ENCODE measurements at regions not wholly inside any gene's neighbourhood (a gene's known extent, or its start where the extent isn't known, plus 50 kb on each side); places are given as distances from the start of the nearest gene placed in this dataset.

DNA sequence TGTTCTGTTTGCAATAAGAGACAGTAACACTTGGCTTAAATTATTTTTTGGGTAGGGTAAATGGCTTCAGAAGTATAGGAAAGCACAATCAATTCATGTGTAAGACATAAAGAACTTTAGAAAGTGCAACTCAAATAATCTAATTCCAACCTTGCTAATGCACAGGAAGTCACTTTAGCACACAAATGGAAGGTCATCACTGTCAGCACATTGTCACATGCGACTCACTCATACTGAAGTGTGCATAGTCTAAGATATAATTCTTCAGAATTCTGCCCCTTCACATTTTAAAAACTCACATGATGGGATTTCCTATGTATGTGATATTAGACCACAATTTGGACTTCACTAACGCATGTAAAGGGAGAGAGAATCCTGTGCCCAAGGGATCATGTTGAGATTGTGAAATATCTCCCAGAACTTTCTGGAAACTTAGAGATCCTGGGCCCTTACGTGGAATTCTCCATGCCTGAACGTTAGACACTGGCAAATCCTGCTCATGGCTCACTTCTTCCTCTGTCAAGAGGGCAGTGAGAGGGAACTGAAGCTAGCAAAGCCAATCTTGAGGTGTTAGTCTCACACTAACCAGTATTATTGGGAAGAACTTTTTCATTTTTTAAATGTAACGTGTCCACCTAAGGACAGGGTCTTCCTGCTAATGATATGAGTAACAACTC, 403.2 kb upstream of the PTGER4 start:
- no peak overlapping the region for H3K4me2 ChIP-seq (ENCODE audit: control insufficient read depth, extremely low read depth, insufficient read depth, low read depth, low read length)
- no peaks in the 10 kb centered on the region for H4K20me1 ChIP-seq (ENCODE audit: control insufficient read depth, extremely low read depth, insufficient read depth, low read length)
- dilution Hi-C loops (cut with MboI; ENCODE audit: extremely low pct_ligation_motif_present, low sequenced_read_pairs), result no loop called here
- no peaks in the 10 kb centered on the region for H3K36me3 ChIP-seq (ENCODE audit: control insufficient read depth in 2 of 2, extremely low read depth in 1 of 2, insufficient read depth in 2 of 2, low read length in 2 of 2)
- no peak overlapping the region for H3K4me3 ChIP-seq (ENCODE audit: control insufficient read depth in 2 of 3, extremely low read depth in 1 of 3, insufficient read depth in 2 of 3, low read depth in 1 of 3, low read length in 3 of 3)
- TF ChIP-seq CTCF (optimal IDR thresholded peaks at IDR 0.05 in 1 of 3, IDR thresholded peaks at IDR 0.05 in 1 of 3, conservative IDR thresholded peaks at IDR 0.05 in 1 of 3; ENCODE audit: extremely low read depth in 1 of 3, insufficient read depth in 2 of 3, low read length in 3 of 3) (no peak), EZH2 (IDR thresholded peaks at IDR 0.05; ENCODE audit: low read length) (no peak)
- no peaks in the 10 kb centered on the region for H3K79me2 ChIP-seq (ENCODE audit: control insufficient read depth, insufficient read depth, low read length)
- DNase-seq (ENCODE audit: low read depth, low spot score) (no peak), FAIRE-seq (no peak)
- H3K9ac ChIP-seq (ENCODE audit: control insufficient read depth, extremely low read depth, insufficient read depth, low read length), result no peak overlapping the region
- H3K9me1 ChIP-seq (ENCODE audit: control insufficient read depth, extremely low read depth, insufficient read depth, low read length), result no peaks in the 10 kb centered on the region
- no peaks in the 10 kb centered on the region for H3K27me3 ChIP-seq (ENCODE audit: control insufficient read depth, extremely low read depth, insufficient read depth, low read length)
- H3K4me1 ChIP-seq (ENCODE audit: control insufficient read depth, extremely low read depth, insufficient read depth, low read length), result no peaks in the 10 kb centered on the region
- H3K27ac ChIP-seq (ENCODE audit: control insufficient read depth, insufficient read depth, low read length), result no peak overlapping the region
- H2AFZ ChIP-seq (ENCODE audit: control insufficient read depth, low read length), result no peak overlapping the region
- no peaks in the 10 kb centered on the region for H3K9me3 ChIP-seq (ENCODE audit: control insufficient read depth, low read depth, low read length)

DNA sequence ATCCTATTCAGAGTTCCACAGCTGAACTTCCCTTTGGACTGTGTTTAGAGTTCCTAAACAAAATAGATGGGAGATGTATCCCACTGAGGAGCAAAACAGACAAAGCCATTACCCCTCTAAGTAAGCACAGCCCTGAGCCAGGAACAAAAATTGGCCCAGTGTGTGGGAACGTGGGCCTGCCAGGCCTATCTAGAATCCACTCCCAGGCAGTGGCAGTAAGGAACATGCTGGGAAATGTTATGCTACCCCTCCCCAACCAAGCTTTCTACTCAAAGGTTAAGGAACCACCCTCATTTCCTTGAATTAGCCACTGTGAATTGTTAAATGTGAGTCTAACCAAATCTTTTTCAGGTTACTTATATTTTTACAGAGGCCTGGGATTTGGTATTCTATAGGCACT, 405.1 kb upstream of the PTGER4 start:
- no peak for TF ChIP-seq EZH2 (IDR thresholded peaks at IDR 0.05; ENCODE audit: low read length)
- Histone ChIP-seq H3K79me2 (ENCODE audit: control insufficient read depth, insufficient read depth, low read length) (no peaks in the 10 kb centered on the region), H3K4me3 (ENCODE audit: control insufficient read depth in 2 of 3, extremely low read depth in 1 of 3, insufficient read depth in 2 of 3, low read depth in 1 of 3, low read length in 3 of 3) (no peak overlapping the region), H2AFZ (ENCODE audit: control insufficient read depth, low read length) (peak overlapping the region; percentile 12), H4K20me1 (ENCODE audit: control insufficient read depth, extremely low read depth, insufficient read depth, low read length) (no peaks in the 10 kb centered on the region), H3K4me2 (ENCODE audit: control insufficient read depth, extremely low read depth, insufficient read depth, low read depth, low read length) (no peak overlapping the region), H3K4me1 (ENCODE audit: control insufficient read depth, extremely low read depth, insufficient read depth, low read length) (no peaks in the 10 kb centered on the region), H3K9me3 (ENCODE audit: control insufficient read depth, low read depth, low read length) (no peaks in the 10 kb centered on the region), H3K36me3 (ENCODE audit: control insufficient read depth in 2 of 2, extremely low read depth in 1 of 2, insufficient read depth in 2 of 2, low read length in 2 of 2) (no peaks in the 10 kb centered on the region), H3K9me1 (ENCODE audit: control insufficient read depth, extremely low read depth, insufficient read depth, low read length) (no peaks in the 10 kb centered on the region), H3K9ac (ENCODE audit: control insufficient read depth, extremely low read depth, insufficient read depth, low read length) (no peak overlapping the region), H3K27me3 (ENCODE audit: control insufficient read depth, extremely low read depth, insufficient read depth, low read length) (no peaks in the 10 kb centered on the region), H3K27ac (ENCODE audit: control insufficient read depth, insufficient read depth, low read length) (no peak overlapping the region)
- DNase-seq (ENCODE audit: low read depth, low spot score), result no peak
- dilution Hi-C loops (cut with MboI; ENCODE audit: extremely low pct_ligation_motif_present, low sequenced_read_pairs), result no loop called here
- no peak for FAIRE-seq

DNA sequence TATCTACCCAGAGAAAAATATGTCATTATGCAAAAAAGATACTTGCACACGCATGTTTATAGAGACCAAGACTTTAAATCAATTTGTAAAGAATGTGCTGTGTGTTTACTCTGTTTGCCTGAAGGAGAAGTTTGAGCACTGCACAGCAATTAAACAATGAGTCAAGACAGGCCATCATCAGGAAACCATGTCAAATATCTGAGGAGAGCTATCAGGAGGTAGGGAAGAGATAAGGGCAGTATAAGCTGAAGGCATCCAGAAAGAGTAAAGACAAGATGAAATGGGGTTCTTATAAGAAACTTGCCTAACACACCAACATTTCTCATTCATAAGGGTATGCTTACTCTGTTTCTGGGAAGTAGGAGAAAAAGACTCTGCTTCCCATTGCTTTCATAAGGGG, 405.8 kb upstream of the PTGER4 start:
- DNase-seq (ENCODE audit: low read depth, low spot score) (no peak), FAIRE-seq (peak; percentile 73)
- Histone ChIP-seq H3K79me2 (ENCODE audit: control insufficient read depth, insufficient read depth, low read length) (no peaks in the 10 kb centered on the region), H3K9me1 (ENCODE audit: control insufficient read depth, extremely low read depth, insufficient read depth, low read length) (no peaks in the 10 kb centered on the region), H3K4me2 (ENCODE audit: control insufficient read depth, extremely low read depth, insufficient read depth, low read depth, low read length) (no peak overlapping the region), H4K20me1 (ENCODE audit: control insufficient read depth, extremely low read depth, insufficient read depth, low read length) (no peaks in the 10 kb centered on the region), H3K36me3 (ENCODE audit: control insufficient read depth in 2 of 2, extremely low read depth in 1 of 2, insufficient read depth in 2 of 2, low read length in 2 of 2) (no peaks in the 10 kb centered on the region), H3K4me3 (ENCODE audit: control insufficient read depth in 2 of 3, extremely low read depth in 1 of 3, insufficient read depth in 2 of 3, low read depth in 1 of 3, low read length in 3 of 3) (no peak overlapping the region), H3K27ac (ENCODE audit: control insufficient read depth, insufficient read depth, low read length) (no peak overlapping the region), H3K9me3 (ENCODE audit: control insufficient read depth, low read depth, low read length) (no peaks in the 10 kb centered on the region), H3K4me1 (ENCODE audit: control insufficient read depth, extremely low read depth, insufficient read depth, low read length) (no peaks in the 10 kb centered on the region), H3K27me3 (ENCODE audit: control insufficient read depth, extremely low read depth, insufficient read depth, low read length) (no peaks in the 10 kb centered on the region), H3K9ac (ENCODE audit: control insufficient read depth, extremely low read depth, insufficient read depth, low read length) (no peak overlapping the region), H2AFZ (ENCODE audit: control insufficient read depth, low read length) (peak overlapping the region; percentile 28)
- no peak for TF ChIP-seq EZH2 (IDR thresholded peaks at IDR 0.05; ENCODE audit: low read length)
- no peak for TF ChIP-seq CTCF (optimal IDR thresholded peaks at IDR 0.05 in 1 of 3, IDR thresholded peaks at IDR 0.05 in 1 of 3, conservative IDR thresholded peaks at IDR 0.05 in 1 of 3; ENCODE audit: extremely low read depth in 1 of 3, insufficient read depth in 2 of 3, low read length in 3 of 3)
- dilution Hi-C loops (cut with MboI; ENCODE audit: extremely low pct_ligation_motif_present, low sequenced_read_pairs), result no loop called here
